SU-DHL-6 (cell line): ENCODE measurements at regions not wholly inside any gene's neighbourhood (a gene's known extent, or its start where the extent isn't known, plus 50 kb on each side); places are given as distances from the start of the nearest gene placed in this dataset.

Experiments
- H2AFZ ChIP-seq: fragments of 200-600 bp; sonication (generic); 2 replicates; pipeline ENCODE4 v1.6.1; 2014; ENCODE audit warnings: low read depth, mild to moderate bottlenecking, moderate library complexity, mixed read lengths, antibody characterized with exemption, low read length; ENCODE audit not compliant: severe bottlenecking
- H3F3A ChIP-seq: fragments of 200-600 bp; shearing (Covaris generic); 2 replicates; pipeline ENCODE4 v1.6.0; 2016; ENCODE audit warnings: antibody characterized with exemption, mild to moderate bottlenecking; ENCODE audit not compliant: insufficient read depth
- H3K27ac ChIP-seq: fragments of 200-600 bp; sonication (generic); 2 replicates; pipeline ENCODE4 v1.5.1; 2016; ENCODE audit warnings: low read depth, mild to moderate bottlenecking, low read length, moderate library complexity, mixed read lengths
- H3K27me3 ChIP-seq: fragments of 200-600 bp; sonication (generic), shearing (Covaris generic); 2 replicates; pipeline ENCODE4 v1.6.0; 2014; ENCODE audit warnings: mild to moderate bottlenecking, low read length
- H3K36me3 ChIP-seq: fragments of 200-600 bp; sonication (generic); 2 replicates; pipeline ENCODE4 v1.6.1; 2014; ENCODE audit warnings: mild to moderate bottlenecking, low read length, mixed read lengths
- H3K4me2 ChIP-seq: fragments of 300-600, 200-600 bp; shearing (Covaris generic), sonication (generic); 2 replicates; pipeline ENCODE4 v1.6.0; 2014; ENCODE audit warnings: low read length, low read depth, mild to moderate bottlenecking; ENCODE audit not compliant: poor library complexity, severe bottlenecking
- H3K4me3 ChIP-seq: fragments of 200-600 bp; sonication (generic); 2 replicates; pipeline ENCODE4 v1.5.1; 2014; ENCODE audit warnings: antibody characterized with exemption, low read length, mild to moderate bottlenecking, mixed read lengths; ENCODE audit not compliant: insufficient read depth, poor library complexity, severe bottlenecking
- H3K79me2 ChIP-seq: fragments of 200-600 bp; sonication (generic); 2 replicates; pipeline ENCODE4 v1.6.1; 2014; ENCODE audit warnings: mild to moderate bottlenecking, low read length, moderate library complexity; ENCODE audit not compliant: insufficient read depth
- H3K9ac ChIP-seq: fragments of 200-600 bp; sonication (generic); 2 replicates; pipeline ENCODE4 v1.7.0; 2014; ENCODE audit warnings: mild to moderate bottlenecking, low read length
- H3K9me2 ChIP-seq: fragments of 200-600 bp; sonication (generic); replicated peaks from 2 replicates; pipeline ENCODE4 v1.6.1; 2014; ENCODE audit warnings: low read length; ENCODE audit not compliant: insufficient read depth
- H3K9me3 ChIP-seq: fragments of 200-600 bp; sonication (generic); 2 replicates; pipeline ENCODE4 v1.6.1; 2014; ENCODE audit warnings: low read length, mixed read lengths; ENCODE audit not compliant: insufficient read depth
- H4K20me1 ChIP-seq: fragments of 200-600 bp; sonication (generic); 2 replicates; pipeline ENCODE4 v1.6.1; 2014; ENCODE audit warnings: low read depth, mild to moderate bottlenecking, antibody characterized with exemption, low read length, moderate library complexity, mixed read lengths
- CTCF ChIP-seq: fragments of 200-600 bp; sonication (generic); IDR thresholded peaks from one replicate; pipeline ENCODE4 v1.5.1; 2017; ENCODE audit warnings: antibody characterized with exemption, mild to moderate bottlenecking, low read length, moderate library complexity; ENCODE audit not compliant: insufficient read depth, poor library complexity, severe bottlenecking
- EZH2phosphoT487 ChIP-seq: fragments of 200-600 bp; sonication (generic), shearing (Covaris generic); conservative IDR thresholded peaks from 2 replicates; pipeline ENCODE4 v1.6.1; 2018; ENCODE audit warnings: mild to moderate bottlenecking, antibody characterized with exemption, low read length, moderate library complexity, mixed read lengths

- Histone ChIP-seq H3K27ac (no peak overlapping the region), H3K9ac (no peak overlapping the region), H3K4me2 (no peak overlapping the region), H2AFZ (no peak overlapping the region), H3K4me3 (no peak overlapping the region), H3F3A (no peaks in the 10 kb centered on the region), H3K79me2 (no peaks in the 10 kb centered on the region), H4K20me1 (no peaks in the 10 kb centered on the region), H3K9me2 (no peaks in the 10 kb centered on the region), H3K27me3 (no peaks in the 10 kb centered on the region), H3K36me3 (no peaks in the 10 kb centered on the region), H3K9me3 (no peaks in the 10 kb centered on the region)
- TF ChIP-seq CTCF (no peak), EZH2phosphoT487 (no peak)
These were observed 2046.8 kb downstream of the TP53TG3F start for GRCh38 chr16:35506018-35506897.

DNA sequence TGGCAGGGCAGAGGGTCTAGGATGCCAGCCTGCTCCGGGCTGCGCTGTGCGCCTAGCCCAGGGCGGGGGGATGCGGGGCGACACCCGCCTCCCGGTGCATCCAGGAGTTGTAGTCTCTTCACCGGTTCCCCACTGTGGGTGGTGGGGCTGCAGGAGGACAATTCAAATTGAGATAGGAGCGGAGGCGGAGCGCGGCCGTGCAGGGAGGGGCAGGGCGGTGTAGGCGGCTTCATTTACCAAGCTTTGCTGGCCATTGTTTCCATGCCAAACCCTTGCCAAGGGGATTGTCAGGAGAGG lies 2047.4 kb downstream of the TP53TG3F start:
- H3F3A ChIP-seq = no peaks in the 10 kb centered on the region
- no peak for TF ChIP-seq CTCF
- no peaks in the 10 kb centered on the region for H4K20me1 ChIP-seq
- no peak overlapping the region for H3K4me2 ChIP-seq
- H3K27me3 ChIP-seq = no peaks in the 10 kb centered on the region
- H3K4me3 ChIP-seq = no peak overlapping the region
- H3K27ac ChIP-seq = no peak overlapping the region
- no peaks in the 10 kb centered on the region for H3K9me3 ChIP-seq
- H2AFZ ChIP-seq = no peak overlapping the region
- H3K9ac ChIP-seq = no peak overlapping the region
- no peaks in the 10 kb centered on the region for H3K36me3 ChIP-seq
- no peaks in the 10 kb centered on the region for H3K9me2 ChIP-seq
- no peaks in the 10 kb centered on the region for H3K79me2 ChIP-seq

DNA sequence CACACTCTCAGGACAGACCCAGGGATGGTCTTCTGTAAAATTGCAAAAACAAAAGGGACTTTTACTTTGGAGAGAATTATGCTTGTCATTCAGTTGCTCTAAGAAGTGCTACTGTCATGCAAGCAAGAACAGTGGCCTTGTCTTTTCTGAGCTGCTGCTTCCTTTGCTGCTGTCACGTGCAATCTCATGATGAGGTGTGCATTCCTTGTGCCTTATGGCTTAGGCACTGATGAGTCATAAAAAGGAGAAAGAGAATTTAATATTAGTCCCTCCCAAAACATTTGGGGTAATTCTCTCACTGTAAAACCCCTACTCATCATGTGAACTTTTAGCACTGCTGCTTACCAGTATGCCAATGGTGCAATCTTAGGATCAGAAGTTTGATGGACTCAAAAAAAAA lies 2051.3 kb downstream of the TP53TG3F start:
- Histone ChIP-seq H3K27ac (no peak overlapping the region), H3K4me3 (no peak overlapping the region), H3K9ac (no peak overlapping the region), H3K9me2 (no peaks in the 10 kb centered on the region), H3K27me3 (no peaks in the 10 kb centered on the region), H4K20me1 (no peaks in the 10 kb centered on the region), H2AFZ (no peak overlapping the region), H3K9me3 (no peaks in the 10 kb centered on the region), H3K4me2 (no peak overlapping the region), H3K36me3 (no peaks in the 10 kb centered on the region), H3F3A (no peaks in the 10 kb centered on the region), H3K79me2 (no peaks in the 10 kb centered on the region)
- TF ChIP-seq CTCF (no peak), EZH2phosphoT487 (no peak)
